Adrenal gland (tissue), 5 donors: ENCODE measurements at regions not wholly inside any gene's neighbourhood (a gene's known extent, or its start where the extent isn't known, plus 50 kb on each side); places are given as distances from the start of the nearest gene placed in this dataset.
"Not testable (repeated sequence)": the region's sequence is repeated elsewhere in the genome, so short reads cannot be mapped to it uniquely, and the experiment has no call there.

Experiments
- CTCF ChIP-seq, 6 experiments: fragments of 450-650 bp in 4 of 6; fragments of 200-600 bp in 2 of 6; sonication (generic) in 1 of 6; IDR thresholded peaks; 1 replicate in 5 of 6; 2 replicates in 1 of 6; pipeline versions ENCODE4 v1.5.1 to v1.8.0; 2016 to 2021; ENCODE audit warnings: antibody characterized with exemption in 6 of 6, mild to moderate bottlenecking in 2 of 6, moderate library complexity in 1 of 6
- POLR2A ChIP-seq, 2 donors: fragments of 450-650 bp; IDR thresholded peaks; one replicate each; pipeline ENCODE4 v1.6.1; 2017; ENCODE audit warnings: antibody characterized with exemption in 2 of 2, mild to moderate bottlenecking in 2 of 2, moderate library complexity in 1 of 2
- donor health status: DM: no; HTN: no; CAD: no.

DNA sequence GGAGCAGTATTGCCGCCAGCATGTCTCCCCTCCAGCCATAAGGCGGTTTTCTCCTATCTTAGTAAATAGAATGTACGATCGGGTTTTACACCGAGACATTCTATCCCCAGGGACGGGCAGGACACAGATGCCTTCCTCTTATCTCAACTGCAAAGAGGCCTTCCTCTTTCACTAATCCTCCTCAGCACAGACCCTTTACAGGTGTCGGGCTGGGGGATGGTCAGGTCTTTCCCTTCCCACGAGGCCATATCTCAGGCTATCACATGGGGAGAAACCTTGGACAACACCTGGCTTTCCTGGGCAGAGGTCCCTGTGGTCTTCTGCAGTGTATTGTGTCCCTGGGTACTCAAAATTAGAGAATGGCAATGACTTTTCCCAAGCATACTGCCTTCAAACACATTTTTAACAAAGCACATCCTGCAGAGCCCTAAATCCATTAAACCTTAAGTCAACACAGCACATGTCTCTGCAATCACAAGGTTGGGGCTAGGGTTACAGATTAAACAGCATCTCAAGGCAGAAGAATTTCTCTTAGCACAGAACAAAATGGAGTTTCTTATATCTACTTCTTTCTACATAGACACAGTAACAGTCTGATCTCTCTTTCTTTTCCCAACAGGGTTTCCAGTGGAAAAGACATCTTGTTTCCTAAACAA is 59.5 kb downstream of the CTSL start:
- TF ChIP-seq CTCF, POLR2A (IDR thresholded peaks at IDR 0.05): not testable (repeated sequence)
